Natural killer cell treated with Interleukin-12 subunit alpha and Interleukin-12 subunit beta and Interleukin-15 and Interleukin-18, amount 100 ng/mL, for 72 hours (primary cell): ENCODE measurements at regions not wholly inside any gene's neighbourhood (a gene's known extent, or its start where the extent isn't known, plus 50 kb on each side); places are given as distances from the start of the nearest gene placed in this dataset.

Experiments
- ATAC-seq, 2 donors: fragments of 150-1000 bp; cut with Tn5 transposase in 1 of 2; sonication (Bioruptor Pico), chemical (Tn5 transposase) in 1 of 2; 2 replicates each; pipeline ENCODE4 v1.10.0; 2021
- DNase-seq: peaks from one replicate; pipeline ENCODE4 v3.0.0; 2022; ENCODE audit warnings: low spot score
- H3K27ac Mint-ChIP-seq, 2 donors: 1 replicate in 1 of 2; 2 replicates in 1 of 2; pipeline ENCODE4 v1.8.0; 2022; ENCODE audit warnings: mixed read lengths in 2 of 2, mild to moderate bottlenecking in 1 of 2, moderate library complexity in 1 of 2
- H3K27me3 Mint-ChIP-seq, 2 donors: 1 replicate in 1 of 2; 2 replicates in 1 of 2; pipeline ENCODE4 v1.8.0; 2022; ENCODE audit warnings: mixed read lengths in 2 of 2
- H3K36me3 Mint-ChIP-seq: one replicate; pipeline ENCODE4 v1.8.0; 2022; ENCODE audit warnings: mixed read lengths
- H3K4me1 Mint-ChIP-seq, 2 donors: 1 replicate in 1 of 2; 2 replicates in 1 of 2; pipeline ENCODE4 v1.8.0; 2022; ENCODE audit warnings: low read depth in 2 of 2, mixed read lengths in 2 of 2, mild to moderate bottlenecking in 1 of 2
- H3K4me3 Mint-ChIP-seq: one replicate; pipeline ENCODE4 v1.8.0; 2022; ENCODE audit warnings: mixed read lengths
- H3K9me3 Mint-ChIP-seq: 2 replicates; pipeline ENCODE4 v1.8.0; 2022; ENCODE audit warnings: mixed read lengths

DNA sequence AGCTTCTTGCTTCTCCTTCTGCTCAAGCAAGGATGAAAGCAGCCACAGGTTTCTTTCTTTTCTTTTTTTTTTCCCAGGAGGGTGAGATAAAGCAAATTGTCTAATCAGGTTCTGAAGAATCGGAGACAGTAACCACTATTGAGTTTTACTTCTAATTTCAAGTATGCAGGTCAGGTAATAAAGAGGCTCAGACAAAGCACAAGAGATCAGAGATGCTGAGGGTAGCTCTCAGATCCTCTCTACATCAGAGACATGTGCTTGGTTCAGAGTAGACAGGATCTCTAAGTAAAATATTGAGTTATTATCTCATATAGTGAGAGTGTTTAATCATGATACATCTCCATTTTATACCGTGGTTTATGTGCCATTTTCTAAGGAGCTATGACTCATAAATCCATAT, 168.5 kb downstream of the NFKBIZ start:
- Mint-ChIP-seq H3K36me3 (peaks cover 4% of the 10 kb centered on the region), H3K9me3 (no peaks in the 10 kb centered on the region), H3K4me3 (no peak overlapping the region), H3K4me1 (no peaks in the 10 kb centered on the region), H3K27me3 (peaks cover 10 to 20% of the 10 kb centered on the region in 2 donors), H3K27ac (no peak overlapping the region)
- DNase-seq: no peak
- no peak for ATAC-seq

GRCh38 chr3:102018551-102018950, 169.2 kb downstream of the NFKBIZ start:
- H3K27ac Mint-ChIP-seq: no peak overlapping the region
- H3K4me3 Mint-ChIP-seq: no peak overlapping the region
- ATAC-seq: no peak
- no peaks in the 10 kb centered on the region for H3K9me3 Mint-ChIP-seq
- H3K4me1 Mint-ChIP-seq: no peaks in the 10 kb centered on the region
- H3K36me3 Mint-ChIP-seq: no peaks in the 10 kb centered on the region
- DNase-seq: no peak
- peaks cover 10 to 20% of the 10 kb centered on the region in 2 donors for H3K27me3 Mint-ChIP-seq

GRCh38 chr3:102020735-102021134, 171.4 kb downstream of the NFKBIZ start:
- peaks cover 14 to 24% of the 10 kb centered on the region in 2 donors for H3K27me3 Mint-ChIP-seq
- ATAC-seq: no peak
- no peak for DNase-seq
- H3K4me3 Mint-ChIP-seq: no peak overlapping the region
- no peaks in the 10 kb centered on the region for H3K36me3 Mint-ChIP-seq
- H3K4me1 Mint-ChIP-seq: no peaks in the 10 kb centered on the region
- no peak overlapping the region for H3K27ac Mint-ChIP-seq
- H3K9me3 Mint-ChIP-seq: no peaks in the 10 kb centered on the region

DNA sequence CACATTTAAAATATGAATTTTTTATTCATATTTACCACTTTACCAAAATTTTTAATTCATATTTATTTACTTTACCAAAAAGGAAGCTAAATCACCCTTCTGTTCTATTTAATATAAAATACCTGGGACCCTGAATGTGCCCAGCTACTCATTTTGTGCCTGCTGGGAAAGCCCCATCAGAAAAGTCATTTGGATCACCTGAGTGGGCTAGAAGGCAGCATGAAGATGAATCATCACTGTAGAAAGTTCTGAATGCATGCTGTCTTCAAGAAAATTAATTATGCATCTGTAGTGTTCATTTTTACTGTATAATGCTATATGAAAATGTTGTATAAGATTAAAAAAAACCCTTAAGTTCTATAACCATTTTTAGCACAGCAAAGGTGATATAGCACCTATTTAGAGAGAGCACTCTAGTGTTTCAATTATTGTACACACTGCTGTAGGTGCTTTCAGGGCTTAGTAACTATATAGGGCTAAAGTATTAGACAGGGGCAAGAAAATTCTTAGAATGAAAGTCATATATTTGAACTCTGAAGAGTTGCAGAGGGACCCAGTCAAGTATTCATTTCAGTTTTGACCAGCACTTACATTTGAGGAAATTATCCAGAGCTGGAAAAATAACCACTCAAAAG, 175.1 kb downstream of the NFKBIZ start:
- Mint-ChIP-seq H3K4me3 (no peak overlapping the region), H3K27me3 (peaks cover 12 to 17% of the 10 kb centered on the region in 2 donors), H3K9me3 (no peaks in the 10 kb centered on the region), H3K27ac (no peak overlapping the region), H3K36me3 (no peaks in the 10 kb centered on the region), H3K4me1 (no peaks in the 10 kb centered on the region)
- no peak for ATAC-seq
- no peak for DNase-seq

DNA sequence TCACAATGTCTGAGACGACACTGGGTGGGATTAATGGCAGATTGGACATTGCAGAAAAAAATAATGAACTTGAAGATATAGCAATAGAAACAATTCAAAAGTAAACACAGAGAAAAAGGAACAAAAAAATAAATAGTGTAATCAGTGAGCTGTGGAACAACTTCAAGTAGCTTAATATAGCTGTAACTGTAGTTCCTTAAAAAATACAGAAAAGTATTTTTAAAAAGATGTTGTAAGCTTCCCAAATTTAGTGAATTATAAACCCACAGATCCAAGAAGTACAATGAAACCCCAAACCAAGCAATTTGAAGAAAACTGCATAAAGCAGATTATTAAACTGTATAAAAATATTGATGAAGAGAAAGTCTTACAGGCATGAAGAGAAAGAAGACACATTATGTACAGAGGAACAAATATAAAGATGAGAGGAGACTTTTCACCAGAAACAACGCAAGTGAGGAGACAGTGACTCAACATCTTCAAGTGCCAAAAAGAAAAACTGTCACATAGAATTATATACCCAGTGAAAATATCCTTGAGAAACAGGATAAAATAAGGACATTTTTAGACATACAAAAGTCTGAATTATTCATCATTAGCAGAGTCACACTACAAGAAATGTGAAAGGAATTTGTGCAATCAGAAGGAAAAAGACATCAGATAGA, 176.4 kb downstream of the NFKBIZ start:
- no peak overlapping the region for H3K27ac Mint-ChIP-seq
- ATAC-seq: no peak
- no peaks in the 10 kb centered on the region for H3K36me3 Mint-ChIP-seq
- DNase-seq: no peak
- no peaks in the 10 kb centered on the region for H3K4me1 Mint-ChIP-seq
- H3K27me3 Mint-ChIP-seq: peaks cover 7% of the 10 kb centered on the region in 2 donors
- no peak overlapping the region for H3K4me3 Mint-ChIP-seq
- H3K9me3 Mint-ChIP-seq: no peaks in the 10 kb centered on the region

- H3K9me3 Mint-ChIP-seq: no peaks in the 10 kb centered on the region
- DNase-seq (no peak), ATAC-seq (no peak)
- H3K36me3 Mint-ChIP-seq: no peaks in the 10 kb centered on the region
- H3K4me3 Mint-ChIP-seq: no peak overlapping the region
- peaks cover 7% of the 10 kb centered on the region in 2 donors for H3K27me3 Mint-ChIP-seq
- no peaks in the 10 kb centered on the region for H3K4me1 Mint-ChIP-seq
- no peak overlapping the region for H3K27ac Mint-ChIP-seq
Measured at GRCh38 chr3:102026656-102027055, 177.3 kb downstream of the NFKBIZ start.

GRCh38 chr3:102030661-102031060, 181.3 kb downstream of the NFKBIZ start:
- DNase-seq: no peak
- no peak overlapping the region for H3K27ac Mint-ChIP-seq
- ATAC-seq: no peak
- H3K36me3 Mint-ChIP-seq: no peaks in the 10 kb centered on the region
- no peaks in the 10 kb centered on the region for H3K4me1 Mint-ChIP-seq
- no peaks in the 10 kb centered on the region for H3K9me3 Mint-ChIP-seq
- H3K27me3 Mint-ChIP-seq: peaks cover 3 to 4% of the 10 kb centered on the region in 2 donors
- no peak overlapping the region for H3K4me3 Mint-ChIP-seq

- Mint-ChIP-seq H3K9me3 (no peaks in the 10 kb centered on the region), H3K36me3 (no peaks in the 10 kb centered on the region)
- no peak for ATAC-seq
Measured at GRCh38 chr3:102031834-102032233, 182.5 kb downstream of the NFKBIZ start.

DNA sequence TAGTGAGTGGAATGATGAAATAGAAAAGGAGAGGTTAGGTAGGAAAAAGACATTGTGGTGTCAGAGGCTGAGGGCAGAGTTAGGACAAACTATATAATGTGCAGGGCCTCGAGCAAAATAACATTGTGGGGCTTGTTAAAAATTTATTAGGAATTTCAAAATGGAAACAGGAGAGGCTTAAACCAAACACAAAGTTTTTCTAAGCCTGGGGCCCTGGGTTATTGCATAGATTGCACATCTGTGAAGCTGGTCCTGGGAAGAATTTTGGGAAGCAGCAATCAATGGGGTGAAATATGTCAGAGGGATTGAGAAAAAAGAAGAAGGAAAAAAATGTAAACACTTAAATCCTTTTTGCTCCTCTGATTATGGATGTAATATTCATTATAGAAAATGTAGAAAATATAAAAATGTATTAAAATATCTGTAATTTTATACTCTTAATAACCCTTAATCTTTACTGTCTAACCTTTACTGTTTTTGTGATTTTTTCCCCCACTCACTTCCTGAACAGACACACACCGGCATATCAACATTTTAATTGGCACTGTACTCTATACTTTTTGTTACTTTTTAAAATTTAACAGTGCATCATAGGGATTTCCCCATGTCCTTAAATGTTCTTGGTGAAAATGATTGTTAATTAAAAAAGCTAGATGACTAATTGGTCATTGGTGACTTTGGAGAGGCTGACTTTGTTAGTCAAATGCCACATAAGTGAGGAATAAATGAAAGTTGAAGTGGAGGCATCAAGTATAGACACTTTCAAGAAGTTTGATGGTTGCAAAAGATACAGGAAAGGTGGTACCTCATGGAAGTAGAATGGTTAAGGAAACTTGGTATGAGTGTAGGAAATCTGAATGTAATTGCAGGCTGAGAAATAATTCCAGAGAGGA, 183.4 kb downstream of the NFKBIZ start:
- H3K27ac Mint-ChIP-seq: no peak overlapping the region
- no peaks in the 10 kb centered on the region for H3K4me1 Mint-ChIP-seq
- no peak overlapping the region for H3K4me3 Mint-ChIP-seq
- no peaks in the 10 kb centered on the region for H3K36me3 Mint-ChIP-seq
- peaks cover 0 to 3% of the 10 kb centered on the region in 2 donors for H3K27me3 Mint-ChIP-seq
- DNase-seq (no peak), ATAC-seq (no peak)
- H3K9me3 Mint-ChIP-seq: no peaks in the 10 kb centered on the region

More at GRCh38 chr3:102031834-102032233, 182.5 kb downstream of the NFKBIZ start:
- H3K4me1 Mint-ChIP-seq: no peaks in the 10 kb centered on the region
- DNase-seq: no peak
- H3K27me3 Mint-ChIP-seq: peaks cover 0 to 3% of the 10 kb centered on the region in 2 donors
- no peak overlapping the region for H3K4me3 Mint-ChIP-seq
- H3K27ac Mint-ChIP-seq: no peak overlapping the region

DNA sequence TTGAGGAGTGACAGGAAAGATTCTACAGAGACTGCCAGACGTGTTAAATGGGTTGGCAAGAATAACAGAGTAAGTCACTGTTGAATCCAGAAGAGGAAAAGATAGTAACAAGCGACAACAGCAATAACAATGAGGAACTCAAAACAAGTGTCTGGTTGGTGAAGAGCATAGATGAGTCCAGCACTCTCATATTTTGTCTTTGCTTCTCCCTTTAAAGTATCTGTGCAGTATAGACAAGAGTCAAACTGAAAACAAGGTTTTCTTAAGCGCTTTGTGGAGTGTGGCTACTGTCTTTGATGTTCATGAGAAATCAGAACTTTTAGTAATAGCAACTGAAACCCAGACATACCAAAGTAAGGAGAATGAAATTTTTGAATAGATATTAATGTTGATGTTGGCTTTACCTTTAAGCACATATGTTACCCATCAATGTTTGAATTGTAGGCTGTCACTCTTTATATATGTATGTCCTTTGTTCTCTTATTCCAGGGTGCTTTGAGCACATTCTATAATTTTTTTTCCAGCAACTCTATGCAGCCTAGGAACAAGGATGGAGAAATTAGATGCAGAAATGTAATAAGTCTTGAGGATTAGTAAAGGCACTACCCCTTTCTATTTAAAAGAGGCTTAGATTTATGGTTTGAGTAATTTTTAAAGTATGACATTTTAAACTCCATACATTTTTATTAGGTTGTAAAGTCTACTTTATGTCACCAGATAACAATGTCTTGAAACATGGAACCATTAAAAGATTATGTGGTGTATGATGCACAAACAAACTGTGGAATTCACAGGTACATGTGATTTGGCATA, 185.5 kb downstream of the NFKBIZ start:
- Mint-ChIP-seq H3K27me3 (peaks cover 0 to 3% of the 10 kb centered on the region in 2 donors), H3K36me3 (peaks cover 5% of the 10 kb centered on the region), H3K4me3 (no peak overlapping the region), H3K9me3 (no peaks in the 10 kb centered on the region), H3K27ac (no peak overlapping the region), H3K4me1 (peaks cover 0 to 8% of the 10 kb centered on the region in 2 donors)
- DNase-seq (no peak), ATAC-seq (no peak)

GRCh38 chr3:102036017-102036416, 186.7 kb downstream of the NFKBIZ start:
- Mint-ChIP-seq H3K4me3 (no peak overlapping the region), H3K4me1 (peaks cover 0 to 8% of the 10 kb centered on the region in 2 donors), H3K27me3 (peaks cover 0 to 3% of the 10 kb centered on the region in 2 donors), H3K27ac (no peak overlapping the region), H3K9me3 (peaks cover under 1% of the 10 kb centered on the region), H3K36me3 (peaks cover 7% of the 10 kb centered on the region)
- DNase-seq (no peak), ATAC-seq (no peak)

GRCh38 chr3:102036472-102036871, 187.2 kb downstream of the NFKBIZ start:
- ATAC-seq: no peak
- Mint-ChIP-seq H3K27ac (no peak overlapping the region), H3K4me3 (no peak overlapping the region), H3K36me3 (peaks cover 11% of the 10 kb centered on the region), H3K9me3 (peaks cover 3% of the 10 kb centered on the region), H3K4me1 (peaks cover 0 to 8% of the 10 kb centered on the region in 2 donors), H3K27me3 (peaks cover 0 to 8% of the 10 kb centered on the region in 2 donors)
- DNase-seq: no peak

GRCh38 chr3:102037209-102037608, 187.9 kb downstream of the NFKBIZ start:
- H3K4me1 Mint-ChIP-seq: peaks cover 0 to 8% of the 10 kb centered on the region in 2 donors
- peaks cover 11% of the 10 kb centered on the region for H3K36me3 Mint-ChIP-seq

More at GRCh38 chr3:102037209-102037608, 187.9 kb downstream of the NFKBIZ start:
- H3K4me3 Mint-ChIP-seq: no peak overlapping the region
- no peak for ATAC-seq
- peaks cover 0 to 8% of the 10 kb centered on the region in 2 donors for H3K27me3 Mint-ChIP-seq
- no peak for DNase-seq
- H3K27ac Mint-ChIP-seq: no peak overlapping the region
- H3K9me3 Mint-ChIP-seq: peaks cover 3% of the 10 kb centered on the region
